ENCODE measurements at regions not wholly inside any gene's neighbourhood (a gene's known extent, or its start where the extent isn't known, plus 50 kb on each side); places are given as distances from the start of the nearest gene placed in this dataset.
"Not testable (repeated sequence)": the region's sequence is repeated elsewhere in the genome, so short reads cannot be mapped to it uniquely, and the experiment has no call there.

- Mint-ChIP-seq H3K9me3 (peaks cover 5% of the 10 kb centered on the region), H3K36me3 (no peaks in the 10 kb centered on the region), H3K4me3 (no peak overlapping the region), H3K27ac (no peak overlapping the region), H3K27me3 (no peaks in the 10 kb centered on the region), H3K4me1 (ENCODE audit: low read depth in 2 of 2) (no peaks in the 10 kb centered on the region)
- DNase-seq (ENCODE audit: low spot score) (no peak), ATAC-seq (no peak)
Observed at GRCh38 chr9:79046401-79046800, 525.4 kb upstream of the TLE4 start.

DNA sequence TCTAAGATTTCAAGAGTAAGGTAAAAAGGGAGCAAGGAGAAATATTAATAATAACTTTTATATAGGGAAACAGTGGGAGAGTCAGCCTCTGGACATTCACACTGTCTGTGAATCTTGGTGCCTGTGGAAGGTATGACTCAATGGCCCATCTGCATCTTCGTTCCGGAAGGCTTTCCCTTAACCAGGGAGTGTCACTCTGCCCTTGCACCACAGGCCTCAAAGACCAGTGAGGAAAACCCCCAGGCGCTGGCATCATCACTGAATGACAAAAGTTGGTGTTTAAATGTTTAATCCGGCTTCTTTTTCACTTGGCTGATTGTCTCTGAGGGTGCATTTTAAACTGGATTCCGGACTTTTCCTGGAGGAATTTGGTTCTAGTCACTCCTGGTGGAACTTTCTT, 522.4 kb upstream of the TLE4 start:
- H3K27me3 Mint-ChIP-seq: no peaks in the 10 kb centered on the region
- H3K27ac Mint-ChIP-seq: no peak overlapping the region
- no peak for ATAC-seq
- H3K4me3 Mint-ChIP-seq: no peak overlapping the region
- no peaks in the 10 kb centered on the region for H3K36me3 Mint-ChIP-seq
- H3K9me3 Mint-ChIP-seq: peaks cover 13% of the 10 kb centered on the region
- no peaks in the 10 kb centered on the region for H3K4me1 Mint-ChIP-seq (ENCODE audit: low read depth in 2 of 2)
- no peak for DNase-seq (ENCODE audit: low spot score)

- no peak for DNase-seq (ENCODE audit: low spot score)
- Mint-ChIP-seq H3K27ac (no peak overlapping the region), H3K27me3 (no peaks in the 10 kb centered on the region), H3K36me3 (no peaks in the 10 kb centered on the region), H3K9me3 (peaks cover 10% of the 10 kb centered on the region), H3K4me3 (no peak overlapping the region), H3K4me1 (ENCODE audit: low read depth in 2 of 2) (no peaks in the 10 kb centered on the region)
- ATAC-seq: no peak
Observed at GRCh38 chr9:79053598-79053997, 518.2 kb upstream of the TLE4 start.

DNA sequence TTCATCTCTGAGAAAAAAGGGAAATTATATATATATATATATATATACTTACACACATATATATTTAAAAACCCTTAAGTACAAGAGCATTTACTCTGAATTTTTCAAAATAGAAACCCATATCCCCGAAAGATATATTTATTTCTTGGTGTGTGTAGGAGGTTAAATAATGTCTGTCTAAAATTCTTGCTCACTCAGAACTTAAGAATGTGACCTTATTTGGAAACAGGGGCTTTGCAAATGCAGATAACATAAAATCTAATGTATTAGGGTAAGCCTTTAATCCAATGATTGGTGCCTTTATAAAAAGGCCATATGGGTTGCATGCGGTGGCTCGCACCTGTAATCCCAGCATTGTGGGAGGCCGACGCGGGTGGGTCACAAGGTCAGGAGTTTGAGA, 517.3 kb upstream of the TLE4 start:
- no peak for ATAC-seq

GRCh38 chr9:79056041-79056440, 515.7 kb upstream of the TLE4 start:
- Mint-ChIP-seq H3K27me3 (no peaks in the 10 kb centered on the region), H3K36me3 (no peaks in the 10 kb centered on the region), H3K4me3 (no peak overlapping the region), H3K4me1 (ENCODE audit: low read depth in 2 of 2) (no peaks in the 10 kb centered on the region), H3K9me3 (peaks cover 16% of the 10 kb centered on the region), H3K27ac (no peak overlapping the region)
- DNase-seq (ENCODE audit: low spot score) (no peak), ATAC-seq (no peak)

More for the DNA sequence above, 517.3 kb upstream of the TLE4 start:
- H3K9me3 Mint-ChIP-seq: peaks cover 13% of the 10 kb centered on the region
- H3K4me1 Mint-ChIP-seq (ENCODE audit: low read depth in 2 of 2): no peaks in the 10 kb centered on the region
- no peak for DNase-seq (ENCODE audit: low spot score)
- no peaks in the 10 kb centered on the region for H3K27me3 Mint-ChIP-seq
- H3K4me3 Mint-ChIP-seq: no peak overlapping the region
- no peaks in the 10 kb centered on the region for H3K36me3 Mint-ChIP-seq
- H3K27ac Mint-ChIP-seq: no peak overlapping the region

DNA sequence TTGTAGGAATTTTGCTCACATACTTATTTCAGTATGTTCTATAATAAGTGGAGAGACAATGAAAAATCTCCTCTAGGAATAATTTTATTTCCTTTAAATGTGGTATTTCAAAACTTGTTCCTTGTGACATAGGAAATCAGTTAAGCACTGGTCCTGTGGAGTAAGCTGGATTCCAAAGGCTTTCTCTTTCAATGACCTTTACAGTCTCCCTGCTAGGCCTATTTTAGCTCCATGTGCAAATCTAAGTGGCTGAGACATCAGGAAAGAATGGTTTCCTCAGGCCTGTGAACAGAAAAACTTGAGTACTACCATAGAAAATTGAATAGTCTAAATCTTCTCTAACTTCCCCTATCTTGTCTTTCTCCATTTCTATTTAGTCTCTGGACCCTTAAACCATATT, 514.2 kb upstream of the TLE4 start:
- Mint-ChIP-seq H3K9me3 (peaks cover 13% of the 10 kb centered on the region), H3K27me3 (no peaks in the 10 kb centered on the region), H3K27ac (no peak overlapping the region), H3K4me1 (ENCODE audit: low read depth in 2 of 2) (no peaks in the 10 kb centered on the region), H3K4me3 (no peak overlapping the region), H3K36me3 (no peaks in the 10 kb centered on the region)
- no peak for ATAC-seq
- DNase-seq (ENCODE audit: low spot score): no peak

GRCh38 chr9:79060766-79061165, 511.0 kb upstream of the TLE4 start:
- H3K27me3 Mint-ChIP-seq: no peaks in the 10 kb centered on the region
- H3K4me3 Mint-ChIP-seq: no peak overlapping the region
- no peaks in the 10 kb centered on the region for H3K4me1 Mint-ChIP-seq (ENCODE audit: low read depth in 2 of 2)
- ATAC-seq (no peak), DNase-seq (ENCODE audit: low spot score) (no peak)
- H3K9me3 Mint-ChIP-seq: peaks cover 16% of the 10 kb centered on the region
- no peak overlapping the region for H3K27ac Mint-ChIP-seq
- H3K36me3 Mint-ChIP-seq: no peaks in the 10 kb centered on the region

DNA sequence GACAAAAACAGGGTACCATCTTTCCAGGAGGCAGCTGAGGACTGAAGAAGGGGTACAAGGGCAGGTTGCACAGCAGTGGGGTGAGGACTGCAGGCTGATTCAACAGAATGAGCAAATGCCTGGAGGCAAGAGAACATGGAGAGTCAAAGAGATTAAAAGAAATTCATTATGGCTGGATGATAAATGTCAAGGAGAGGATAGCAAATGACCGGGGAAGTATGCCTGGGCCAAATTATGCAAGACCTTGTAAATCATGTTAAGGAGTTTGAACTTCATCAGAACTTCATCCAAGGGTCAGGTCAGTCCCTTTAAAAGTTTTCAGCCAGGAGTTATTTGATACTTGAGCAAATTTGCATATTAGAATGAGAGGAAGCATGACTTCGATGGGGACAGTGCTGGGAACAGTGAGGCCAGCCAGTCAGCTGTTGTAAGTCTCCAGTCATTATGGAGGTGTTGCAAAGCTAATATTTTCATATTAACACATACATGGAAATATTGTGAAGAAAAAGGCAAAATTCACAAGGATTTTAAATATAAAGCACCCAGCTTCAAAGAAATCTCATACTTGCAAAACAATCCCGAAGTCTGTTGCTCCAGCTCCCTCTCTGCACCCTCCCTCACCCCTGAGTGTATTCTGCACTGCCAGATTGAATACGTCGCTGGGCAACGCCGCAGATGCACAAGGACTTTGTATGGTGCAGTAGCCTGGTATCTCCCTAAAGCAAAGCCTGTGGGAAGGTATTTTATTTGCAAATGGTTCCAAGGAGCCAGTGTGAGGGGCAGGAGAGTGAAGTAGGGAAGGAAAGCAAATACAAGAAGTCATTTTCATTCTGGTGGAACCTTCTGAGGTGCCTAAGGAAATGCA, 509.8 kb upstream of the TLE4 start:
- H3K4me1 Mint-ChIP-seq (ENCODE audit: low read depth in 2 of 2): no peaks in the 10 kb centered on the region
- DNase-seq (ENCODE audit: low spot score) (no peak), ATAC-seq (no peak)
- no peaks in the 10 kb centered on the region for H3K27me3 Mint-ChIP-seq
- no peak overlapping the region for H3K27ac Mint-ChIP-seq
- H3K9me3 Mint-ChIP-seq: peaks cover 18% of the 10 kb centered on the region
- no peak overlapping the region for H3K4me3 Mint-ChIP-seq
- no peaks in the 10 kb centered on the region for H3K36me3 Mint-ChIP-seq

DNA sequence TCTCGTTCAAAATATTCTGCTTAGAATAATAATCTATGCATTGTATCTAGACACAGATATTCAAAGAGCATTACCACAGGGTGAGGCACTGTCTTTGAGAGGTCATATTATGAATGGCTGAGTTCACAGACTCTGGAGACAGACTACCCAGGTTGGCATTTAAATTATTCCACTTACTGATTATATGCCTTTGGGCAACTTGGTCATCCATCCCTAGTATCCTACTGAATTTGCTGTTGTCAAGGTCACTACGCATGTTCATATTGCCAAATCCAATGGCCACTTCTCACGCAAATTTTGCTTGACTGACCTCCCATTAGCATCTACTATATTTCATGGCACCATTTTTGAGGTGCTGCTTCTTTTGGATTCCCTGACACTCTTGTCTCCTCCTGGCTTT, 498.6 kb upstream of the TLE4 start:
- H3K9me3 Mint-ChIP-seq: peaks cover 11% of the 10 kb centered on the region
- DNase-seq (ENCODE audit: low spot score) (no peak), ATAC-seq (no peak)
- no peaks in the 10 kb centered on the region for H3K27me3 Mint-ChIP-seq
- no peaks in the 10 kb centered on the region for H3K36me3 Mint-ChIP-seq
- H3K4me3 Mint-ChIP-seq: no peak overlapping the region
- H3K27ac Mint-ChIP-seq: no peak overlapping the region
- H3K4me1 Mint-ChIP-seq (ENCODE audit: low read depth in 2 of 2): no peaks in the 10 kb centered on the region

DNA sequence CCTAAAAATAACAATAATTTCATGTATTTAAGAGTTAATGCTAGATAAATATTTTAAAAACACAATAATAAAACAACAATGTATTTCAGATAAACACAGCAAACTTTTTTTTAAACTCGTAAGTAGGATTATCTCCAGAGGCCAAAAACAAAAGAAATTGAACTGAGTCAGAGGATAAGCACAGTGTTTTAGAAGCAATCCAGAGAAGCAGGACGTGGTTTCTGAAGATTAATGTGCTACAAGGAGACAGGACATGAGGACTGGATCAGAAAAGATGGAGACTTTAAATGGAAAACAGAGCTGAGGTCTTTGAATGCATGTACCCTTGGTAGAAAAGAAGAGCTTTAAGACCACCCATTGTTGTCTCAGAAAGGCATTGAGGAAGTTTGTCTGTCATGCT, 491.2 kb upstream of the TLE4 start:
- H3K27ac Mint-ChIP-seq: no peak overlapping the region
- peaks cover 11% of the 10 kb centered on the region for H3K9me3 Mint-ChIP-seq
- no peaks in the 10 kb centered on the region for H3K36me3 Mint-ChIP-seq
- H3K4me3 Mint-ChIP-seq: no peak overlapping the region
- no peaks in the 10 kb centered on the region for H3K4me1 Mint-ChIP-seq (ENCODE audit: low read depth in 2 of 2)
- no peak for ATAC-seq
- DNase-seq (ENCODE audit: low spot score): no peak
- no peaks in the 10 kb centered on the region for H3K27me3 Mint-ChIP-seq

DNA sequence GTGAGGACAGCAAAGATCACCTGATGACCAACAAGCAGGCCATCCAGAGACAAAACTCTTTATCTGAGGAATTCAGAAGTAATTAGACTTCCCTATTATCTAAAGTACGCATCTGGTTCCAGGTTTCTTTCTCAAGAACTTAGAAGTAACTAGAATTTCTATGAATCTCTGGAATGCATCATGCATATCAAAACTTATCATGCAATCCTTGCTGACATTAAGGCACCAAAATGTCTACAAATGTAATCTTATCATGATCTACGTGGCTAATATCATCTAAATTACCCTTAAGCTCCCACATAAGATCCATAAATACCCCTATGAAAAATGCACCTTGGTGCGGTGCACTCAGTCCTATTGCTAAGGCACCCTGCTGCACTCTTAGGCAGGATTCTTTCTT, 488.1 kb upstream of the TLE4 start:
- no peaks in the 10 kb centered on the region for H3K36me3 Mint-ChIP-seq
- no peak overlapping the region for H3K4me3 Mint-ChIP-seq
- H3K4me1 Mint-ChIP-seq (ENCODE audit: low read depth in 2 of 2): no peaks in the 10 kb centered on the region
- no peak for DNase-seq (ENCODE audit: low spot score)
- H3K9me3 Mint-ChIP-seq: peaks cover 8% of the 10 kb centered on the region
- H3K27ac Mint-ChIP-seq: no peak overlapping the region
- H3K27me3 Mint-ChIP-seq: no peaks in the 10 kb centered on the region
- ATAC-seq: no peak

DNA sequence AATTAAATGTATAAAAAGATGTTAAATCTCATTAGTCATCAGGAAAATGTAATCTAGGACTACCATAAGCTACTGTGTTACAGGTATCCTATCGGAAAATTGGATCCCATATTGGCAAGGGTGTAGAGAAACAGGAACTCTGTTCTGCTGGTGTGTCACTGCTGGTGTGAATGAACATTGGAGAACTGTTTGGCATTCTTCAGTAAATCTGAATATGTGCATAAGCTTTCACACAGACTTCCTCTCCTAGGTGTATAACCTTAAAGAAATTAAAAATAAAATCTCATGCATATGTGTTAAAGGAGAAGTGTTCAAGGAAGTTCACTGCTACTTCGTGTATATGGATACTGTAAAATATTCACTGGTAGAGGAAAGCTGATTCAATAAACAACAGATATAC, 484.6 kb upstream of the TLE4 start:
- no peaks in the 10 kb centered on the region for H3K4me1 Mint-ChIP-seq (ENCODE audit: low read depth in 2 of 2)
- no peaks in the 10 kb centered on the region for H3K36me3 Mint-ChIP-seq
- no peaks in the 10 kb centered on the region for H3K27me3 Mint-ChIP-seq
- no peak overlapping the region for H3K4me3 Mint-ChIP-seq
- ATAC-seq (no peak), DNase-seq (ENCODE audit: low spot score) (no peak)
- H3K9me3 Mint-ChIP-seq: peaks cover 9% of the 10 kb centered on the region
- no peak overlapping the region for H3K27ac Mint-ChIP-seq

DNA sequence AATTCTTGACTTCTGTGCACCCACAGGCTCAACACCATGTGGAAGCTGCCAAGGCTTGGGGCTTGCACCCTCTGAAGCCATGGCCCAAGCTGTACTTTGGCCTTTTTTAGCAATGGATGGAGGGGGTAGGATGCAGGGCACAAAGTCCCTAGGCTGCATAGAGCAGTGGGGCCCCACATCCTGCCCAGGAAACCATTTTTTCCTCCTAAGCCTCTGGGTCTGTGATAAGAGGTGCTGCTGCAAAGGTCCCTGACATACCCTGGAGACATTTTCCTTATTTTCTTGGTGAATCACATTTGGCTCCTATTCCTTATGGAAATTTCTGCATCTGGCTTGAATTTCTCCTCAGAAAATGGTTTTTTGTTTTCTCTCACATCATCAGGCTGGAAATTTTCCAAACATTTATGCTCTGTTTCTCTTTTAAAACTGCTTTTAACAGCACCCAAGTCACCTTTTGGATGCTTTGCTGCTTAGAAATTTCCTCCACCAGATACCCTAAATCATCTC, 482.7 kb upstream of the TLE4 start:
- no peak for ATAC-seq
- DNase-seq (ENCODE audit: low spot score): no peak
- Mint-ChIP-seq H3K36me3 (no peaks in the 10 kb centered on the region), H3K4me1 (ENCODE audit: low read depth in 2 of 2) (no peaks in the 10 kb centered on the region), H3K4me3 (no peak overlapping the region), H3K27me3 (no peaks in the 10 kb centered on the region), H3K9me3 (peaks cover 9% of the 10 kb centered on the region), H3K27ac (no peak overlapping the region)

DNA sequence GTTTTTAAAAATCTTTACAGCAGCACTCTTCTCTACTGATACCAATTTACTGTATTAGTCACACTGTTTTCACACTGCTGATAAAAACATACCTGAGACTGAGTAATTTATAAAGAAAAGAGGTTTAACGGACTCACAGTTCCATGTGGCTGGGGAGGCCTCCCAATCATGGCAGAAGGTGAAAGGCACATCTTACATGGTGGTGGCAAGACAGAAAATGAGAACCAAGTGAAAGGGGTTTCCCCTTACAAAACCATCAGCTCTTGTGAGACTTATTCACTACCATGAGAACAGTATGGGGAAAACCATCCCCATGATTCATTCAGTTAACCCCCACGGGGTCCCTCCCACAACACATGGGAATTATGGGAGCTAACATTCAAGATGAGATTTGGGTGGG, 481.9 kb upstream of the TLE4 start:
- H3K27ac Mint-ChIP-seq; H3K27me3 Mint-ChIP-seq; ATAC-seq; DNase-seq (ENCODE audit: low spot score); H3K4me1 Mint-ChIP-seq (ENCODE audit: low read depth in 2 of 2); H3K9me3 Mint-ChIP-seq; H3K36me3 Mint-ChIP-seq; H3K4me3 Mint-ChIP-seq: not testable (repeated sequence)

DNA sequence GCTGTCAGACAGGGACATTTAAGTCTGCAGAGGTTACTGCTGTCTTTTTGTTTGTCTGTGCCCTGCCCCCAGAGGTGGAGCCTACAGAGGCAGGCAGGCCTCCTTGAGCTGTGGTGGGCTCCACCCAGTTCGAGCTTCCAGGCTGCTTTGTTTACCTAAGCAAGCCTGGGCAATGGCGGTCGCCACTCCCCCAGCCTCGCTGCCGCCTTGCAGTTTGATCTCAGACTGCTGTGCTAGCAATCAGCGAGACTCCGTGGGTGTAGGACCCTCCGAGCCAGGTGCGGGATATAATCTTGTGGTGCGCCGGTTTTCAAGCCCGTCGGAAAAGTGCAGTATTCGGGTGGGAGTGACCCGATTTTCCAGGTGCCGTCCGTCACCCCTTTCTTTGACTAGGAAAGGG, 468.5 kb upstream of the TLE4 start:
- not testable (repeated sequence) for H3K9me3 Mint-ChIP-seq; H3K27ac Mint-ChIP-seq; H3K27me3 Mint-ChIP-seq; H3K4me3 Mint-ChIP-seq; H3K4me1 Mint-ChIP-seq (ENCODE audit: low read depth in 2 of 2); ATAC-seq; H3K36me3 Mint-ChIP-seq; DNase-seq (ENCODE audit: low spot score)

Data from natural killer cell treated with Interleukin-12 subunit alpha and Interleukin-12 subunit beta and Interleukin-15 and Interleukin-18, amount 100 ng/mL, for 72 hours (primary cell).